ENCODE measurements at regions not wholly inside any gene's neighbourhood (a gene's known extent, or its start where the extent isn't known, plus 50 kb on each side); places are given as distances from the start of the nearest gene placed in this dataset.

- Histone ChIP-seq H2BK20ac (ENCODE audit: low read depth, low read length) (no peak overlapping the region), H2BK120ac (ENCODE audit: low read depth, low read length) (no peak overlapping the region), H3K4me3 (ENCODE audit: insufficient read depth, low read depth, low read length) (no peak overlapping the region), H3K4ac (ENCODE audit: low read depth, low read length) (no peak overlapping the region), H2BK5ac (ENCODE audit: low read depth, low read length, poor library complexity, severe bottlenecking) (no peak overlapping the region), H4K8ac (ENCODE audit: low read depth in 2 of 2, low read length in 2 of 2) (no peak overlapping the region), H3K79me1 (ENCODE audit: low read depth in 1 of 2, low read length in 2 of 2) (no peaks in the 10 kb centered on the region), H2AK5ac (ENCODE audit: low read depth, low read length) (no peak overlapping the region), H2AFZ (replicated peaks; ENCODE audit: low read length, poor library complexity) (no peak overlapping the region), H3K36me3 (ENCODE audit: control insufficient read depth, insufficient read depth, low read length) (no peaks in the 10 kb centered on the region), H3K9me1 (ENCODE audit: insufficient read depth, low read length) (no peaks in the 10 kb centered on the region), H3K14ac (replicated peaks; ENCODE audit: low read depth, low read length) (no peak overlapping the region), H3K4me2 (ENCODE audit: low read depth, low read length) (no peak overlapping the region), H4K91ac (ENCODE audit: insufficient read depth, low read depth, low read length) (no peak overlapping the region), H4K20me1 (ENCODE audit: insufficient read depth, low read length) (no peaks in the 10 kb centered on the region), H3K9ac (ENCODE audit: low read depth, low read length) (no peak overlapping the region), H4K5ac (ENCODE audit: low read depth, low read length) (no peak overlapping the region), H3K23ac (ENCODE audit: low read depth, low read length) (no peak overlapping the region), H2BK15ac (ENCODE audit: low read depth, low read length) (no peak overlapping the region), H3K18ac (ENCODE audit: low read depth, low read length) (no peak overlapping the region), H3K27me3 (ENCODE audit: control insufficient read depth, insufficient read depth, low read length) (no peaks in the 10 kb centered on the region), H3K9me3 (ENCODE audit: control insufficient read depth, insufficient read depth, low read length) (peaks cover 29% of the 10 kb centered on the region), H3K4me1 (ENCODE audit: control insufficient read depth, insufficient read depth, low read length) (no peaks in the 10 kb centered on the region), H3K27ac (ENCODE audit: insufficient read depth, low read length) (no peak overlapping the region), H3K56ac (ENCODE audit: extremely low read depth, insufficient read depth, low read length) (no peak overlapping the region), H2AK9ac (replicated peaks; ENCODE audit: low read depth, low read length, poor library complexity) (no peak overlapping the region)
- POLR2A ChIA-PET (ENCODE audit: unreplicated experiment), result no interaction called here
- DNase-seq, result no peak
- CTCF ChIA-PET, result no interaction called here
- 61% methylated on average over 2 of the region's 6 CpGs; no CpG with 5 or more reads in 1 of the 2 experiments for WGBS, 2 experiments (ENCODE audit: extremely low coverage in 2 of 2, insufficient read length in 1 of 2)
- intact Hi-C loops (cut with micrococcal nuclease) (no loop called here), dilution Hi-C loops (cut with HindIII; ENCODE audit: low sequenced_read_pairs, unreplicated experiment) (no loop called here), in situ Hi-C loops (cut with MboI; ENCODE audit: low sequenced_read_pairs) (no loop called here)
- no peak for ATAC-seq (ENCODE audit: low read depth)
- no peak for TF ChIP-seq BHLHE40 (IDR thresholded peaks at IDR 0.05; ENCODE audit: low read depth, low read length)
- TF ChIP-seq POLR2A (IDR thresholded peaks at IDR 0.05; ENCODE audit: low read depth, low read length), result no peak
- no peak for TF ChIP-seq FOS (IDR thresholded peaks at IDR 0.05; ENCODE audit: low read depth, low read length)
- TF ChIP-seq SMC3 (IDR thresholded peaks at IDR 0.05; ENCODE audit: low read depth, low read length), result no peak
- TF ChIP-seq NFE2L2 (IDR thresholded peaks at IDR 0.05; ENCODE audit: low read depth, low read length), result no peak
- TF ChIP-seq MAZ (IDR thresholded peaks at IDR 0.05; ENCODE audit: borderline replicate concordance, low read depth, low read length), result no peak
- TF ChIP-seq, protein P1, sequence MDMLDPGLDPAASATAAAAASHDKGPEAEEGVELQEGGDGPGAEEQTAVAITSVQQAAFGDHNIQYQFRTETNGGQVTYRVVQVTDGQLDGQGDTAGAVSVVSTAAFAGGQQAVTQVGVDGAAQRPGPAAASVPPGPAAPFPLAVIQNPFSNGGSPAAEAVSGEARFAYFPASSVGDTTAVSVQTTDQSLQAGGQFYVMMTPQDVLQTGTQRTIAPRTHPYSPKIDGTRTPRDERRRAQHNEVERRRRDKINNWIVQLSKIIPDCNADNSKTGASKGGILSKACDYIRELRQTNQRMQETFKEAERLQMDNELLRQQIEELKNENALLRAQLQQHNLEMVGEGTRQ (IDR thresholded peaks at IDR 0.05; ENCODE audit: low read depth, low read length), result no peak
- no peak for TF ChIP-seq RAD21 (IDR thresholded peaks at IDR 0.05; ENCODE audit: low read length)
- no peak for TF ChIP-seq MXI1 (IDR thresholded peaks at IDR 0.05; ENCODE audit: borderline replicate concordance, low read depth, low read length)
- TF ChIP-seq, protein P2, sequence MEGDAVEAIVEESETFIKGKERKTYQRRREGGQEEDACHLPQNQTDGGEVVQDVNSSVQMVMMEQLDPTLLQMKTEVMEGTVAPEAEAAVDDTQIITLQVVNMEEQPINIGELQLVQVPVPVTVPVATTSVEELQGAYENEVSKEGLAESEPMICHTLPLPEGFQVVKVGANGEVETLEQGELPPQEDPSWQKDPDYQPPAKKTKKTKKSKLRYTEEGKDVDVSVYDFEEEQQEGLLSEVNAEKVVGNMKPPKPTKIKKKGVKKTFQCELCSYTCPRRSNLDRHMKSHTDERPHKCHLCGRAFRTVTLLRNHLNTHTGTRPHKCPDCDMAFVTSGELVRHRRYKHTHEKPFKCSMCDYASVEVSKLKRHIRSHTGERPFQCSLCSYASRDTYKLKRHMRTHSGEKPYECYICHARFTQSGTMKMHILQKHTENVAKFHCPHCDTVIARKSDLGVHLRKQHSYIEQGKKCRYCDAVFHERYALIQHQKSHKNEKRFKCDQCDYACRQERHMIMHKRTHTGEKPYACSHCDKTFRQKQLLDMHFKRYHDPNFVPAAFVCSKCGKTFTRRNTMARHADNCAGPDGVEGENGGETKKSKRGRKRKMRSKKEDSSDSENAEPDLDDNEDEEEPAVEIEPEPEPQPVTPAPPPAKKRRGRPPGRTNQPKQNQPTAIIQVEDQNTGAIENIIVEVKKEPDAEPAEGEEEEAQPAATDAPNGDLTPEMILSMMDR (conservative IDR thresholded peaks at IDR 0.05; ENCODE audit: low read depth, low read length), result no peak
- no peak for TF ChIP-seq RCOR1 (IDR thresholded peaks at IDR 0.05; ENCODE audit: insufficient replicate concordance, low read length)
- no TSS peak for BruUV-seq (replicated peaks)
Measured at GRCh38 chr17:5976251-5976650, 93.9 kb upstream of the WSCD1 start.
